ENCODE measurements at regions not wholly inside any gene's neighbourhood (a gene's known extent, or its start where the extent isn't known, plus 50 kb on each side); places are given as distances from the start of the nearest gene placed in this dataset.
"Not testable (repeated sequence)": the region's sequence is repeated elsewhere in the genome, so short reads cannot be mapped to it uniquely, and the experiment has no call there.

DNA sequence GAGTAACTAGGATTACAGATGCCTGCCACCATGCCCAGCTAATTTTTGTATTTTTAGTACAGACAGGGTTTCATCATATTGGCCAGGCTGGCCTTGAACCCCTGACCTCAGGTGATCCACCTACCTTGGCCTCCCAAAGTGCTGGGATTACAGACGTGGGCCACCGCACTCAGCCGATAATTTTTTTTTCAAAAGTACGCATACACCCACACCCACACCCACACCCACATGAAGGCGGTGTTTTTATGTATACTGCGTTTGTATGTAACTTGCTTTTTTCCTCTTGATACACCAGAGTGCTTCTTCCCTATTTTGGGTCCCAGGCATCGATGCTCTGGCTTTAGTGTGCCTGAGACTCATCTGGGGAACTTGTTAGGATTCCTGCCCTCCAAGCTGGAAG lies 2932.3 kb downstream of the RPIA start:
- intact Hi-C loops (cut with micrococcal nuclease; ENCODE audit: unreplicated experiment); H3K4me1 ChIP-seq (ENCODE audit: insufficient read depth, low read length, poor library complexity, severe bottlenecking); H3K36me3 ChIP-seq (ENCODE audit: insufficient read depth, low read length, poor library complexity, severe bottlenecking); H3K4me3 ChIP-seq (ENCODE audit: low read depth, low read length, poor library complexity, severe bottlenecking); DNase-seq (ENCODE audit: low spot score); CTCF ChIA-PET; H3K27ac ChIP-seq (ENCODE audit: low read depth, low read length, poor library complexity, severe bottlenecking); H3K9me3 ChIP-seq (ENCODE audit: low read depth, low read length, poor library complexity, severe bottlenecking); BruUV-seq (replicated peaks); H3K27me3 ChIP-seq (replicated peaks; ENCODE audit: insufficient read depth, low read depth, low read length, poor library complexity); POLR2A ChIA-PET (ENCODE audit: low non-redundant PET): not testable (repeated sequence)

DNA sequence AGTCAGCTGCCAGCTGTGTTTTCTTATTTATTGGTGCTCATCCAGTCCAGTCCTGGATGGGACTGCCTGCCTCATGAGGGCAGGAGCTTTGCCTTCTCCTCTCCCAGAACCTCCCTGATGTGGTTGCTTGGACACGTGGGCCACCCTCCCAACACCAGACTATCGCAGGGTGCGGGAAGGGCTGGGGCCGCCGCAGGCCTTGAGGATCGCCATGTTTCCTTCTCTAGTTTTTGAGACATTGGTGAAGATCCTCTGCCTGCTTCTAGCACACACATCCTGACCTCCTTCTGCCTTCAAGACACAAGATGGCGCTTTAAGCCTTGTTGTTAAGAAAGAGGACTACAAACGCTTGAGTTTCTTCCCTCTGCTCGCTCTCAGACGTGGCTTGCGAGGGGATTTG lies 2937.0 kb downstream of the RPIA start:
- POLR2A ChIA-PET (ENCODE audit: low non-redundant PET); BruUV-seq (replicated peaks); H3K4me3 ChIP-seq (ENCODE audit: low read depth, low read length, poor library complexity, severe bottlenecking); CTCF ChIA-PET; intact Hi-C loops (cut with micrococcal nuclease; ENCODE audit: unreplicated experiment); H3K27ac ChIP-seq (ENCODE audit: low read depth, low read length, poor library complexity, severe bottlenecking); H3K4me1 ChIP-seq (ENCODE audit: insufficient read depth, low read length, poor library complexity, severe bottlenecking); H3K27me3 ChIP-seq (replicated peaks; ENCODE audit: insufficient read depth, low read depth, low read length, poor library complexity); H3K9me3 ChIP-seq (ENCODE audit: low read depth, low read length, poor library complexity, severe bottlenecking); DNase-seq (ENCODE audit: low spot score); H3K36me3 ChIP-seq (ENCODE audit: insufficient read depth, low read length, poor library complexity, severe bottlenecking): not testable (repeated sequence)

DNA sequence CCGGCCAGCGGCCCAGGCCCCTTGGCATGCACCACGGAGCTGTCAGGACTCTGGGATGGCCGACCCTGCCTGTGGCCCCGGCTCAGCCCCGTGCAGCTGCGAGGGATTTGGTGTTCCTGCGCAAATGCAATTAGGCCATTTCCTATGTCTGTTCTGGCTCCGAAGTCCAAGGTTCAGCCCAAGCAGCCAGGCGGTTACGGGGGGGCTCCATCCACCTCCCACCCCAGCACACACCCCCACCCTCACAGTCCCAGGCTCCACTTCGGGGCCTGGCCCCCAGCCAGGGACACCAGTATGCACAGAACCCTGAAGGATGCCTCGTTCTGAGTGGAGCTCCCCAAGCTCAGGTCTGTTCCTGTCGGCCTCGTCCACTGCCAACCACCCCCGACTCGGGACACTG lies 2965.7 kb downstream of the RPIA start:
- POLR2A ChIA-PET (ENCODE audit: low non-redundant PET); H3K4me3 ChIP-seq (ENCODE audit: low read depth, low read length, poor library complexity, severe bottlenecking); DNase-seq (ENCODE audit: low spot score); H3K36me3 ChIP-seq (ENCODE audit: insufficient read depth, low read length, poor library complexity, severe bottlenecking); H3K4me1 ChIP-seq (ENCODE audit: insufficient read depth, low read length, poor library complexity, severe bottlenecking); CTCF ChIA-PET; BruUV-seq (replicated peaks); intact Hi-C loops (cut with micrococcal nuclease; ENCODE audit: unreplicated experiment); H3K27ac ChIP-seq (ENCODE audit: low read depth, low read length, poor library complexity, severe bottlenecking); H3K27me3 ChIP-seq (replicated peaks; ENCODE audit: insufficient read depth, low read depth, low read length, poor library complexity); H3K9me3 ChIP-seq (ENCODE audit: low read depth, low read length, poor library complexity, severe bottlenecking): not testable (repeated sequence)

DNA sequence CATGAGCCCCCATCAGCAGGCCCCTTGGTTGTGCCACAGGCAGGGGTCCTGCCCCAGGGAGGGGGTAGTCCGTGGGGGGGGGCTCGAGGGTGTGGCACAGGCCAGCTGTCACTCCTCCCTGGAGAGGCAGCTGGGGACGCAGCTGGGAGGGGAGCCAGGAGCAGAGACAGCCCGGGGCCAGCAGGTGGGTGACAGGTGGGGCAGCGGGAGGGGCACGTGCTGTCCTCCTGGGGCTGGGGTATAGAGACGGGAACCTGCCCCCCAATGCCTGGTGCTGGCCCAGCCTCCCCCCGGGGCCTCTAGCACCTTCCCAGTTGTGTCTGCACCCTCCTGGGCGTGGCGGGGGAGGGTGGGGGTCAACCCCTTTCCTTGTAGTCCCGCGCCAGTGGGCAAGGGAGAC lies 2966.9 kb downstream of the RPIA start:
- H3K4me1 ChIP-seq (ENCODE audit: insufficient read depth, low read length, poor library complexity, severe bottlenecking); intact Hi-C loops (cut with micrococcal nuclease; ENCODE audit: unreplicated experiment); H3K36me3 ChIP-seq (ENCODE audit: insufficient read depth, low read length, poor library complexity, severe bottlenecking); H3K27ac ChIP-seq (ENCODE audit: low read depth, low read length, poor library complexity, severe bottlenecking); CTCF ChIA-PET; H3K9me3 ChIP-seq (ENCODE audit: low read depth, low read length, poor library complexity, severe bottlenecking); POLR2A ChIA-PET (ENCODE audit: low non-redundant PET); DNase-seq (ENCODE audit: low spot score); H3K4me3 ChIP-seq (ENCODE audit: low read depth, low read length, poor library complexity, severe bottlenecking); BruUV-seq (replicated peaks); H3K27me3 ChIP-seq (replicated peaks; ENCODE audit: insufficient read depth, low read depth, low read length, poor library complexity): not testable (repeated sequence)

DNA sequence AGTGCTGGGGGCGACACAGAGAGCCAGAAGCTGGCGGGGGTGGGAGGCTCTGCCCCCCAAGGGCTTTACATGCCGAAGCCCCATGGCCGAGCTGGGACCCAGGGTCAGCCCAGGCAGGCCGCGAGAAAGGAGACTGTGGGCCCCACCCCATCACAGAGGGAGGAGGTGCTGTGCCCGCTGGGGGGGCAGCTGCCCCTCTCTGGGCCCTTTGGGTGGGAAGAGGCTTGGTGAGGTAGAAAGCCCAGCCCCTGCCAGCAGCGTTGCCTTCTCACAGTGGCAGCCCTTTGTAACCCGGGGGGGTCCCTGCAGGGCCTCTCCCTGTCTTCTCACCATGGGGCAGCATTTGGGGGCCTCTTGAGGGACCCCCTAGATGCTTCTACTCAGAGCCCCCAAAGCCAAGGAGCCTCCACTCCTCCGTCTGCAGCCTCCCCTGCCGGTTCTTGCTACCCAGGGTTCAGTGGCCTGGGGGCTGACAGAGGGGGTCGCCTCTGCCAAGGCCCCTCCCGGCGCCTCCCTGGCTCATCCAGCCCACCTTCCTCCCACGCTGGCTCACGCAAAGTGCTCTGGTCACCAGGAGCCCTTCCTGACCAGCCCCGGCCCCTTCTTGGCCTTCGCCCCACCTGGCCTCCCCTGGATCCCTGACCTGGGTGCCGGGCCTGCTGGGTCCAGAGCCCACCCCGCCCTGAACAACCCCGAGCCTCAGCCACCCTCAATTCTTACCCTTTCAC lies 2967.9 kb downstream of the RPIA start:
- H3K27ac ChIP-seq (ENCODE audit: low read depth, low read length, poor library complexity, severe bottlenecking); DNase-seq (ENCODE audit: low spot score); POLR2A ChIA-PET (ENCODE audit: low non-redundant PET); CTCF ChIA-PET; BruUV-seq (replicated peaks); intact Hi-C loops (cut with micrococcal nuclease; ENCODE audit: unreplicated experiment); H3K9me3 ChIP-seq (ENCODE audit: low read depth, low read length, poor library complexity, severe bottlenecking); H3K36me3 ChIP-seq (ENCODE audit: insufficient read depth, low read length, poor library complexity, severe bottlenecking); H3K4me1 ChIP-seq (ENCODE audit: insufficient read depth, low read length, poor library complexity, severe bottlenecking); H3K27me3 ChIP-seq (replicated peaks; ENCODE audit: insufficient read depth, low read depth, low read length, poor library complexity): not testable (repeated sequence)
- peak overlapping the region; percentile 38 for H3K4me3 ChIP-seq (ENCODE audit: low read depth, low read length, poor library complexity, severe bottlenecking)

DNA sequence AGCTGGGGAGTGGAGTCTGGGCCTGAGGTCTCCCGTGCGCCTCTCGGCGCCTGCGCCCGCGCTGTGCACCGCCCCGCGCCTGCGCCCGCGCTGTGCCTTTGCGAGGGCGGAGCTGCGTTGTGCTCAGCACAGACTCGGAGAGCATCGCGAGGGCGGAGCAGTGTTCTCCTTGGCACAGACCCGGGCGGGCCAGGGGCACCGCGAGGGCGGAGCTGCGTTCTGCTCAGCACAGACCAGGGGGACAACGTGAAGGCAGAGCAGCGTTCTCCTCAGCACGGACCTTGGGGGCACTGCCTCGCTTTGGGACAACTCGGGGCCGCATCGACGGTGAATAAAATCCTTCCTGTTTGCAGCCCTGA lies 2968.4 kb downstream of the RPIA start:
- H3K27me3 ChIP-seq (replicated peaks; ENCODE audit: insufficient read depth, low read depth, low read length, poor library complexity); H3K27ac ChIP-seq (ENCODE audit: low read depth, low read length, poor library complexity, severe bottlenecking); CTCF ChIA-PET; BruUV-seq (replicated peaks); H3K36me3 ChIP-seq (ENCODE audit: insufficient read depth, low read length, poor library complexity, severe bottlenecking); intact Hi-C loops (cut with micrococcal nuclease; ENCODE audit: unreplicated experiment); H3K9me3 ChIP-seq (ENCODE audit: low read depth, low read length, poor library complexity, severe bottlenecking); POLR2A ChIA-PET (ENCODE audit: low non-redundant PET); H3K4me1 ChIP-seq (ENCODE audit: insufficient read depth, low read length, poor library complexity, severe bottlenecking): not testable (repeated sequence)
- DNase-seq (ENCODE audit: low spot score): peak; percentile 56
- H3K4me3 ChIP-seq (ENCODE audit: low read depth, low read length, poor library complexity, severe bottlenecking): peak overlapping the region; percentile 38

DNA sequence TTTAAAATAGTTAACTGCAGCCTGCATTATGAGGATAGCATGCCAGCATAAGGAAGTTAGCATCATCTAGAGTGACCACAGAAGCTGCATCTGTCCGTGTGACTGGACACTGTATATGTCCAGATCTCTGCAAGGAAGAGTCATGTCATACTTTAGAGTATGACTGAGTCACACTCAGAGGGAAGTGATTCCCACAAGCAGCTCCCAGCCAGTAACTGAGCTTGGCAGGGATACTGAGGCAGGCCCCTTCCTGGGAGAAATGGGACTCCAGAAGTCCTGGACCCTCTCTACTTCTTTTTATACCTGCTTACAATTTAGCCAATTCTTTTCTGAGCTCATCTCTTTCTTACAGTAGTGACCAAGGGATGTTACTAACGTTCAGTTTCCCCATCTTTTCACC lies 2975.9 kb downstream of the RPIA start:
- DNase-seq (ENCODE audit: low spot score); H3K4me3 ChIP-seq (ENCODE audit: low read depth, low read length, poor library complexity, severe bottlenecking); intact Hi-C loops (cut with micrococcal nuclease; ENCODE audit: unreplicated experiment); POLR2A ChIA-PET (ENCODE audit: low non-redundant PET); H3K27ac ChIP-seq (ENCODE audit: low read depth, low read length, poor library complexity, severe bottlenecking); H3K36me3 ChIP-seq (ENCODE audit: insufficient read depth, low read length, poor library complexity, severe bottlenecking); CTCF ChIA-PET; BruUV-seq (replicated peaks); H3K4me1 ChIP-seq (ENCODE audit: insufficient read depth, low read length, poor library complexity, severe bottlenecking); H3K9me3 ChIP-seq (ENCODE audit: low read depth, low read length, poor library complexity, severe bottlenecking); H3K27me3 ChIP-seq (replicated peaks; ENCODE audit: insufficient read depth, low read depth, low read length, poor library complexity): not testable (repeated sequence)

DNA sequence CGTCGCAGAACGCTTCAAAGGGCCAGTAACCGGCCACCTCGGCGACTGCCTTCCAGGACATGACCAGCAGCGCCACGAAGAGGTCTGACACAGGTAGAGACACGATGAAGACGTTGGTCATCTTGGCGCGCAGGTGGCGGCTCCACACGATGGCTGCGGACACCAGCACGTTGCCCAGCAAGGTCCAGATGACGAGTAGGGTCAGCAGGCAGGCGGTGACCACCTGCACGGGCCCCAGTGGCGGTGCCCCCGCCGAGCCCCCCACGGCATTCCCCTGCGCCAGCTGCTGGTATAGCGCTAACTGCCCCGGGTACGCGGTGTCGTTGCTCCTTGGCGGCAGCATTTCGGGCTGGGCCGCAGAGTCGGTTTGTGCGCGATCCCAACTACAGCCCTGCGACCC lies 2994.1 kb downstream of the RPIA start:
- H3K27ac ChIP-seq (ENCODE audit: low read depth, low read length, poor library complexity, severe bottlenecking); H3K4me1 ChIP-seq (ENCODE audit: insufficient read depth, low read length, poor library complexity, severe bottlenecking); CTCF ChIA-PET; intact Hi-C loops (cut with micrococcal nuclease; ENCODE audit: unreplicated experiment); BruUV-seq (replicated peaks); H3K9me3 ChIP-seq (ENCODE audit: low read depth, low read length, poor library complexity, severe bottlenecking); POLR2A ChIA-PET (ENCODE audit: low non-redundant PET); H3K4me3 ChIP-seq (ENCODE audit: low read depth, low read length, poor library complexity, severe bottlenecking); H3K27me3 ChIP-seq (replicated peaks; ENCODE audit: insufficient read depth, low read depth, low read length, poor library complexity); H3K36me3 ChIP-seq (ENCODE audit: insufficient read depth, low read length, poor library complexity, severe bottlenecking); DNase-seq (ENCODE audit: low spot score): not testable (repeated sequence)
